Bronchial epithelial cell (primary cell): ENCODE measurements at regions not wholly inside any gene's neighbourhood (a gene's known extent, or its start where the extent isn't known, plus 50 kb on each side); places are given as distances from the start of the nearest gene placed in this dataset.

ENCODE experiments used
- DNase-seq: peaks from one replicate; pipeline ENCODE4 v3.0.0-alpha.2; 2010; ENCODE audit warnings: low read depth
- FAIRE-seq: peaks from 2 replicates; lab custom pipeline; 2011; peaks lifted over from hg19 to GRCh38; lab: Jason Lieb, UNC
- H3K27me3 ChIP-seq: 2 replicates; pipeline ENCODE4 v1.5.1; 2011; ENCODE audit warnings: low read length; ENCODE audit not compliant: control insufficient read depth, insufficient read depth
- H3K36me3 ChIP-seq: 2 replicates; pipeline ENCODE4 v1.5.1; 2011; ENCODE audit warnings: low read length; ENCODE audit not compliant: control insufficient read depth, insufficient read depth
- H3K4me3 ChIP-seq: 2 replicates; pipeline ENCODE4 v1.5.1; 2011; ENCODE audit warnings: mild to moderate bottlenecking, low read depth, low read length, control low read depth
- TF ChIP-seq, protein P1 (sequence below): IDR thresholded peaks from 2 replicates; pipeline ENCODE4 v1.5.1; 2011; ENCODE audit warnings: mild to moderate bottlenecking, moderate library complexity, low read length, control low read depth, inconsistent platforms; ENCODE audit not compliant: insufficient read depth, severe bottlenecking

DNA sequence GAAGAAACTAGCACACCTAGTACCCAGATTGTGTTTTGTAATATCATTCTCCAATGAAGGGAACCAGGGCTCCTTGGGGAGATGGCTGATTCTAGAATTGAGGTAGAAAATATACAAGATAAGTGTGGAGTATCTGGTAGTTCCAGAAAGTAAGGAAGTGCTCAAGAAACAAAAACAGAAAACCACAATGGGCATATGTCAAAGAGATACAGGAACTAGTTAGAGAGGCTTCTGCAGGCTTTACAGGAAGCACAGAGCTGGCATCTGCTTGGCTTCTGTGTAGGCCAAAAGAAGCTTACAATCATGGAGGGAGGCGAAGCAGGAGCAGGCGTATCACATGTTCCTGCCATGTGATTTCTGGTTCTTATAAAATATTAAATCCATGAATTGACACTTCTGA is 105.7 kb upstream of the TMEM161B start:
- Histone ChIP-seq H3K36me3 (no peaks in the 10 kb centered on the region), H3K27me3 (no peaks in the 10 kb centered on the region), H3K4me3 (no peak overlapping the region)
- TF ChIP-seq, protein P1, sequence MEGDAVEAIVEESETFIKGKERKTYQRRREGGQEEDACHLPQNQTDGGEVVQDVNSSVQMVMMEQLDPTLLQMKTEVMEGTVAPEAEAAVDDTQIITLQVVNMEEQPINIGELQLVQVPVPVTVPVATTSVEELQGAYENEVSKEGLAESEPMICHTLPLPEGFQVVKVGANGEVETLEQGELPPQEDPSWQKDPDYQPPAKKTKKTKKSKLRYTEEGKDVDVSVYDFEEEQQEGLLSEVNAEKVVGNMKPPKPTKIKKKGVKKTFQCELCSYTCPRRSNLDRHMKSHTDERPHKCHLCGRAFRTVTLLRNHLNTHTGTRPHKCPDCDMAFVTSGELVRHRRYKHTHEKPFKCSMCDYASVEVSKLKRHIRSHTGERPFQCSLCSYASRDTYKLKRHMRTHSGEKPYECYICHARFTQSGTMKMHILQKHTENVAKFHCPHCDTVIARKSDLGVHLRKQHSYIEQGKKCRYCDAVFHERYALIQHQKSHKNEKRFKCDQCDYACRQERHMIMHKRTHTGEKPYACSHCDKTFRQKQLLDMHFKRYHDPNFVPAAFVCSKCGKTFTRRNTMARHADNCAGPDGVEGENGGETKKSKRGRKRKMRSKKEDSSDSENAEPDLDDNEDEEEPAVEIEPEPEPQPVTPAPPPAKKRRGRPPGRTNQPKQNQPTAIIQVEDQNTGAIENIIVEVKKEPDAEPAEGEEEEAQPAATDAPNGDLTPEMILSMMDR: no peak
- no peak for FAIRE-seq
- no peak for DNase-seq

DNA sequence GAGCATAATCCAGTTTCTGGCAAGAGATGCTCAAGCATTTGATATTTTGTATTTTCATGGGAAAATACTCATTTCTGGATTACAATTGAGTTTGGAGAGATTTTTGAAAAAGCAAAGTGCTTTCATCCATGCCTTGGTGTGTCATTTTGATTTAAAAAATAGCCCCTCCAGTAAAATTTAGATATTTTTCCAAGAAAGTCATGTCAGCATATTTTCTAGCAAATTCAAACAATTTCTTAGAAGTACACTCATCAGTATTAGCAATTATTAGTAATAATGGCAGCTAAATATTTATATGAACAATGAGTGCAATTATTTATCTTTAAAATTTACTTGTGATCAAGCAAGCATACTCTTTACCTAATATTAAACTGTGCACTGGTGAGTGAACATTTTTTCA is 102.2 kb upstream of the TMEM161B start:
- TF ChIP-seq, protein P1: no peak
- no peak for FAIRE-seq
- DNase-seq: no peak
- H3K36me3 ChIP-seq: no peaks in the 10 kb centered on the region
- no peaks in the 10 kb centered on the region for H3K27me3 ChIP-seq
- no peak overlapping the region for H3K4me3 ChIP-seq

DNA sequence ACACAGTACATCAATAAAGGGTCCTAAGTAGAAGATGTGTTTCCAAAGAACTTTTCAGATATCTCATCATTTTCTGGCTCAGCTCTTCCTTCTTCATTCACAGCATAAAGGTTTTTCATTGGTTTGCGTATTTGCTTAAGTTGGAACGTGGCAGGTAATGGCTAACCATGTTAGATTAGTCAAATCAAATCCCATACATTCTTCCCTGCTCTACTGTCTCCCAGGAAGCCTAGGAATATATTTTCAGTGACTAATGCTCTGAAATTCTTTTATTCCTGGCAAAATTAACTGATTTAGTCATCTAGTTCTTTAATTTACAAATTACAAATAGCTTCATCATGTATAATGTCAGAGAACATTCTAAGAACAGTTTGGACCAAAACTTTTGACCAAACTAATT is 99.6 kb upstream of the TMEM161B start:
- no peak for DNase-seq
- FAIRE-seq: no peak
- TF ChIP-seq, protein P1: no peak

DNA sequence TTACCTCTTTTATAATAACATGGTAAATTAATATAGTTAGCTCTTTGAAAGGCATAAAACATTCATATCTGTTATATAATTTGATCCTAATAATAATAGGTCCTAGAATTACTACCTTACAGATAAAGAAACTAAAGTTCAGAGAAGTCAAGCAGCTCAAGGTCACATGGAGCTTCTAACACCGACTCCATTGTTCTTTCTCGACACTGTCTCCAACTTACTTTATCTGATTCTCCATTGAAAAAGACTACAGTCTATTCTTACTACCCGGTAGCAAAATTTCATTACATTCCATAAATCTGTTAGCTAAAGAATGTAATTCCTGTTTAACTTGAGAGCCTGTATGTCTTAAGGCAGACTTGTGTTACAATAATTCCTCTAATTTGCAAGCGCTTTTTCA is 96.3 kb upstream of the TMEM161B start:
- no peak overlapping the region for H3K4me3 ChIP-seq
- no peaks in the 10 kb centered on the region for H3K27me3 ChIP-seq
- no peak for DNase-seq
- no peak for FAIRE-seq
- no peaks in the 10 kb centered on the region for H3K36me3 ChIP-seq
- TF ChIP-seq, protein P1: no peak

More for the DNA sequence above, 99.6 kb upstream of the TMEM161B start:
- no peak overlapping the region for H3K4me3 ChIP-seq
- H3K36me3 ChIP-seq: no peaks in the 10 kb centered on the region
- H3K27me3 ChIP-seq: no peaks in the 10 kb centered on the region

DNA sequence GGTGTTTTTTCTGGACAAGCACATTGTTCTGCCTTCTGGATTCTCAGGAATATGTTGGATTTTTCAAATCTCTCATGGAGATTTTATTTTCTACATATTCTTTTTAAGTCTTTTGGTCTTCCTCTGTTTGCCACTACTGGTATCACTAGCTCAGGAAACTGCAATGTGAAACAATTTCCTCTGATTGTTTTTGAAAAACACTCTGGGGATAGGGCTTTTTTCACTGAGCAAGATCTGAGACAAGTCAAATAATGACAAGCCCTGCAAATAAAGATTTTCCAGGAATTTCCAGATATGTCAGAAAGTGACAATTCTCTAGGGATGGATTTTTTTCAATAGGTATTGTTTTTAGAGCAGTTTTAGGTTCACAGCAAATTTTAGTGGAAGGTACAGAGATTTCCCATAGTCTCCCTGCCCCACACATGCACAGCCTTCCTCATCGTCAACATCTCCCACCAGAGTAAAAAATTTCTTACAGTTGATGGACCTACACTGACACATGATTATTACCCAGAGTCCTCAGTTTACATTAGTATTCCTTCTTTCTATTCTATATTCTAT is 86.9 kb upstream of the TMEM161B start:
- H3K36me3 ChIP-seq: no peaks in the 10 kb centered on the region
- FAIRE-seq: no peak
- no peak overlapping the region for H3K4me3 ChIP-seq
- DNase-seq: no peak
- TF ChIP-seq, protein P1: no peak
- H3K27me3 ChIP-seq: no peaks in the 10 kb centered on the region

DNA sequence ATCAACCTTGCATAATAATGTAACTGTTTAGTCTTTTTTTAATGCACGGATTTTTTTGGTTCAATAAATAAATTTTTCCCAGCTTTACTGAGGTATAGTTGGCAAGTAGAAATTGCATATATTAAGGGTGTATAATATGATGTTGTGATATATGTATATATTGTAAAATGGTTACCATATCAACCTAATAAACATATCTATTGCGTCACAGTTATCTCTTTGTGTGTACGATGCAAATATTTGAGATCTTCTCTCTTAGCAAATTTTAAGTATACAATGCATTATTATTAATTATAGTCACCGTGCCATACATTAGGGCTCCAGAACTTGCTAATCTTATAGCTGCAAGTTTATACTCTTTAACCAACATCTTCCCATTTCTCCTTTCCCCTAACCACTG is 57.2 kb upstream of the TMEM161B start:
- FAIRE-seq (no peak), DNase-seq (no peak)
- H3K27me3 ChIP-seq: no peaks in the 10 kb centered on the region
- TF ChIP-seq, protein P1: no peak
- no peak overlapping the region for H3K4me3 ChIP-seq
- H3K36me3 ChIP-seq: no peaks in the 10 kb centered on the region
